Iris pigment epithelial cell (primary cell): ENCODE measurements at regions not wholly inside any gene's neighbourhood (a gene's known extent, or its start where the extent isn't known, plus 50 kb on each side); places are given as distances from the start of the nearest gene placed in this dataset.
A peak's percentile ranks its signal among the peaks of the same experiment; 100 is the strongest.
"Not testable (repeated sequence)": the region's sequence is repeated elsewhere in the genome, so short reads cannot be mapped to it uniquely, and the experiment has no call there.

Source experiments
- DNase-seq: peaks from one replicate; pipeline ENCODE4 v3.0.0-alpha.2; 2011; ENCODE audit warnings: low read depth

- DNase-seq = no peak
Observed at GRCh38 chr10:131363416-131363815, 51.9 kb upstream of the TCERG1L start.

- no peak for DNase-seq
Observed at GRCh38 chr10:131371571-131371970, 60.0 kb upstream of the TCERG1L start.

GRCh38 chr10:131381576-131381975 is 70.1 kb upstream of the TCERG1L start:
- DNase-seq = no peak

- DNase-seq = not testable (repeated sequence)
Observed at GRCh38 chr10:131385161-131385872, 73.8 kb upstream of the TCERG1L start.

GRCh38 chr10:131387018-131387529 is 75.6 kb upstream of the TCERG1L start:
- no peak for DNase-seq

- DNase-seq = no peak
Observed at GRCh38 chr10:131391936-131392335, 80.4 kb upstream of the TCERG1L start.

- DNase-seq = peak; percentile 11
Observed at GRCh38 chr10:131396121-131397050, 84.9 kb upstream of the TCERG1L start.

GRCh38 chr10:131398166-131398565 is 86.6 kb upstream of the TCERG1L start:
- no peak for DNase-seq

GRCh38 chr10:131399981-131400380 is 88.5 kb upstream of the TCERG1L start:
- DNase-seq = no peak

- no peak for DNase-seq
Observed at GRCh38 chr10:131400513-131400912, 89.0 kb upstream of the TCERG1L start.

GRCh38 chr10:131402771-131403650 is 91.5 kb upstream of the TCERG1L start:
- DNase-seq = no peak

- no peak for DNase-seq
Observed at GRCh38 chr10:131403936-131404335, 92.4 kb upstream of the TCERG1L start.

GRCh38 chr10:131404886-131405285 is 93.4 kb upstream of the TCERG1L start:
- DNase-seq = no peak

GRCh38 chr10:131406676-131407392 is 95.3 kb upstream of the TCERG1L start:
- DNase-seq = no peak

GRCh38 chr10:131418681-131419080 is 107.2 kb upstream of the TCERG1L start:
- DNase-seq = peak; percentile 6

- no peak for DNase-seq
Observed at GRCh38 chr10:131419797-131420196, 108.3 kb upstream of the TCERG1L start.

- no peak for DNase-seq
Observed at GRCh38 chr10:131420867-131421266, 109.3 kb upstream of the TCERG1L start.

GRCh38 chr10:131421381-131421780 is 109.9 kb upstream of the TCERG1L start:
- DNase-seq = no peak

GRCh38 chr10:131422731-131423130 is 111.2 kb upstream of the TCERG1L start:
- no peak for DNase-seq

GRCh38 chr10:131424053-131424452 is 112.5 kb upstream of the TCERG1L start:
- DNase-seq = no peak

GRCh38 chr10:131424836-131425491 is 113.4 kb upstream of the TCERG1L start:
- DNase-seq = no peak
